ENCODE measurements at regions not wholly inside any gene's neighbourhood (a gene's known extent, or its start where the extent isn't known, plus 50 kb on each side); places are given as distances from the start of the nearest gene placed in this dataset.

DNA sequence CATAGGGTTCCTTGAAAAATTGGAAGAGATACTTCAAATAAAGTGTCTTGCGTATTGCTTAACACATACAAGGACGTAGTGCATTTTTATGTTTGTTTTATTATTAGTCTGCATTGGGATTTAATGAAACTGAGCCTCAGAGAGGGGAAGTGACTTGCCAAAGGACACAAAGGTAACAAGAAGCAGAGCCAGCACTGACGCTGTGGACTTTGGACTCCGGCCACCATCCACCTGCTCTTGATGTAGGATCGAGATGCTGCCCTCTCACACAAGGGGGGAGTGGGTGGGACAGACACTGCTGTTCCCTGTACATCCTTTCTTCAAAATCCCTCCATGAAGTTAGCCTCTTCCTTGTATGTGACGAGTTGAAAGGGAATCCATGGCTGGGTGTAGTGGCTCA, 435.4 kb upstream of the RGMA start:
- Histone ChIP-seq H3K4me1 (ENCODE audit: insufficient read depth, low read length) (peaks cover 9% of the 10 kb centered on the region; the same call in 1 of the 2 replicates), H3K27ac (ENCODE audit: low read length) (no peak overlapping the region), H4K20me1 (ENCODE audit: insufficient read depth, low read length) (no peaks in the 10 kb centered on the region), H3K9me3 (ENCODE audit: insufficient read depth, low read length, severe bottlenecking) (no peaks in the 10 kb centered on the region), H3K4me2 (ENCODE audit: insufficient read depth, low read length) (no peak overlapping the region), H3K27me3 (ENCODE audit: insufficient read depth, low read length, poor library complexity) (no peaks in the 10 kb centered on the region), H3K9ac (ENCODE audit: low read depth, low read length) (no peak overlapping the region), H3K36me3 (ENCODE audit: insufficient read depth, low read length) (no peaks in the 10 kb centered on the region), H3K4me3 (ENCODE audit: low read depth in 1 of 2, low read length in 2 of 2) (no peak overlapping the region), H2AFZ (ENCODE audit: low read depth, low read length) (no peak overlapping the region), H3K79me2 (ENCODE audit: insufficient read depth, low read length) (no peaks in the 10 kb centered on the region)
- TF ChIP-seq CTCF (IDR thresholded peaks at IDR 0.05; ENCODE audit: borderline replicate concordance, extremely low read depth, low read length, poor library complexity, severe bottlenecking) (no peak), EZH2 (IDR thresholded peaks at IDR 0.05; ENCODE audit: borderline replicate concordance, low read depth, low read length, severe bottlenecking) (no peak)
- no peak for ATAC-seq (ENCODE audit: insufficient read depth, low read depth)
- no peak for DNase-seq

DNA sequence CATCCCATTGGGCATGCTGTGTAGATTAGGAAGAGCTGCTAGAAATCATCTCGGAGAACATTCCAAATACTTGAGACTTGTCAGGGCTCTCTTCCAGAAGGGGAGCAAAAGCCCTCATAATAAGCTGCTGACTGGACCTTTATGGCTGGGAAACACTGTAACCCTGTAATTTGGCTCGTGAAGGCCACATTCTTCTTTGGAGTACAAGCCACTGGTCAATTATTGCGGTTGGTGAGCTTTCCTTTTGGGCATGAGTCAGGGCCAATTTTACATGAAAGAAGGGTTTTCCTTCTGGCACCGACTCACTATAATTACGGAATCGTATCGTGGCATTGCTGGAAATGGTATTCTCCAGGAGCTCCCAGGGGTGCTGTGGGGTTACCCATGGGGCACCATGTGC, 434.5 kb upstream of the RGMA start:
- no peak overlapping the region for H3K9ac ChIP-seq (ENCODE audit: low read depth, low read length)
- TF ChIP-seq EZH2 (IDR thresholded peaks at IDR 0.05; ENCODE audit: borderline replicate concordance, low read depth, low read length, severe bottlenecking) (no peak), CTCF (IDR thresholded peaks at IDR 0.05; ENCODE audit: borderline replicate concordance, extremely low read depth, low read length, poor library complexity, severe bottlenecking) (no peak)
- no peaks in the 10 kb centered on the region for H3K9me3 ChIP-seq (ENCODE audit: insufficient read depth, low read length, severe bottlenecking)
- H3K27ac ChIP-seq (ENCODE audit: low read length), result no peak overlapping the region
- no peaks in the 10 kb centered on the region for H3K27me3 ChIP-seq (ENCODE audit: insufficient read depth, low read length, poor library complexity)
- H3K36me3 ChIP-seq (ENCODE audit: insufficient read depth, low read length), result no peaks in the 10 kb centered on the region
- H4K20me1 ChIP-seq (ENCODE audit: insufficient read depth, low read length), result no peaks in the 10 kb centered on the region
- no peak for ATAC-seq (ENCODE audit: insufficient read depth, low read depth)
- H2AFZ ChIP-seq (ENCODE audit: low read depth, low read length), result no peak overlapping the region
- no peak for DNase-seq
- peaks cover 19% of the 10 kb centered on the region for H3K4me1 ChIP-seq (ENCODE audit: insufficient read depth, low read length)
- H3K4me2 ChIP-seq (ENCODE audit: insufficient read depth, low read length), result no peak overlapping the region
- no peak overlapping the region for H3K4me3 ChIP-seq (ENCODE audit: low read depth in 1 of 2, low read length in 2 of 2)
- no peaks in the 10 kb centered on the region for H3K79me2 ChIP-seq (ENCODE audit: insufficient read depth, low read length)

DNA sequence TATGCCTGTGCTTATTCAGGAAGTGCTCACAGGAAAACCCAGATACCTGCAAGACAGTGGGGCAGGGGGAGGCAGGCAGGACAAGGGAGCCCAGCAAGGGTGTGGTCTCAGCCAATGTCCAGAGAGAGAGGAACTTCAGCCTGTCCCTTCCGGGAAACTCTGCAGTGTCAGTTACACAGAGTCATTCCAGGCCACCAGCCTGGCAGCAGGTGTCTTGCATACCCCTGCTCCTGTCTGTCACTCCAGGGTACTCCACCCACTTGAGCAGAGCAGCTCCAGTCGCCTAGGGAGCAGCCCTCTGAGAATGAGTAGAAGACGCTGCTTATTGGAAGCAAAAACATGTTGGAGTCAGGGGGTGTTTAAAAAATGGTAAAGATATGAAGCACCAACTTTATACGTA, 431.2 kb upstream of the RGMA start:
- ATAC-seq (ENCODE audit: insufficient read depth, low read depth), result no peak
- H3K4me2 ChIP-seq (ENCODE audit: insufficient read depth, low read length), result no peak overlapping the region

More for the DNA sequence above, 431.2 kb upstream of the RGMA start:
- no peaks in the 10 kb centered on the region for H3K27me3 ChIP-seq (ENCODE audit: insufficient read depth, low read length, poor library complexity)
- H2AFZ ChIP-seq (ENCODE audit: low read depth, low read length), result no peak overlapping the region
- H3K36me3 ChIP-seq (ENCODE audit: insufficient read depth, low read length), result no peaks in the 10 kb centered on the region
- H3K4me1 ChIP-seq (ENCODE audit: insufficient read depth, low read length), result peaks cover 19% of the 10 kb centered on the region
- H3K4me3 ChIP-seq (ENCODE audit: low read depth in 1 of 2, low read length in 2 of 2), result no peak overlapping the region
- H4K20me1 ChIP-seq (ENCODE audit: insufficient read depth, low read length), result no peaks in the 10 kb centered on the region
- H3K9me3 ChIP-seq (ENCODE audit: insufficient read depth, low read length, severe bottlenecking), result no peaks in the 10 kb centered on the region
- TF ChIP-seq CTCF (IDR thresholded peaks at IDR 0.05; ENCODE audit: borderline replicate concordance, extremely low read depth, low read length, poor library complexity, severe bottlenecking) (no peak), EZH2 (IDR thresholded peaks at IDR 0.05; ENCODE audit: borderline replicate concordance, low read depth, low read length, severe bottlenecking) (no peak)
- no peak overlapping the region for H3K9ac ChIP-seq (ENCODE audit: low read depth, low read length)
- no peak overlapping the region; the same call in 1 of the 2 replicates for H3K27ac ChIP-seq (ENCODE audit: low read length)
- no peaks in the 10 kb centered on the region for H3K79me2 ChIP-seq (ENCODE audit: insufficient read depth, low read length)
- DNase-seq, result no peak
